K562 (cell line): ENCODE measurements at regions not wholly inside any gene's neighbourhood (a gene's known extent, or its start where the extent isn't known, plus 50 kb on each side); places are given as distances from the start of the nearest gene placed in this dataset.

Experiments used
- ATAC-seq: fragments of 200-7000 bp; cut with Tn5 transposase; 3 replicates; pipeline ENCODE4 v1.9.1; 2020; ENCODE audit warnings: moderate library complexity
- BruUV-seq: library from RNA; stranded (reverse); fragments of 400-500 nt; replicated peaks from 2 replicates; lab custom pipeline; 2021; lab: Mats Ljungman, UMichigan
- CTCF ChIA-PET: fragments of 300-600 bp; formaldehyde crosslinking; extraction: SDS; loops from one replicate; lab custom pipeline; 2021; ENCODE audit warnings: low intra/inter-chr PET ratio; lab: Yijun Ruan, JAX
- POLR2A ChIA-PET: fragments of 300-600, 350-650 bp; sonication (Branson Sonifier 250); formaldehyde crosslinking; extraction: SDS; loops from one replicate; lab custom pipeline; 2021; ENCODE audit warnings: antibody characterized with exemption, inconsistent platforms; lab: Yijun Ruan, JAX
- DNase-seq, 4 experiments: peaks; one replicate each; pipeline versions ENCODE4 v3.0.0 to v3.0.0-alpha.2; 2011 to 2018; ENCODE audit warnings: low spot score in 3 of 4, mixed read lengths in 3 of 4; ENCODE audit errors: extremely low read depth in 1 of 4
- FAIRE-seq: peaks from 2 replicates; lab custom pipeline; 2011; peaks lifted over from hg19 to GRCh38; lab: Jason Lieb, UNC
- H2AFZ ChIP-seq: 2 replicates; pipeline ENCODE4 v1.6.0; 2011; ENCODE audit warnings: low read depth, low read length, control low read depth, inconsistent platforms
- H3K27ac ChIP-seq: fragments of 200-600 bp; 3 replicates; pipeline ENCODE4 v1.8.0; 2011; ENCODE audit warnings: low read depth, mild to moderate bottlenecking, control low read depth, inconsistent platforms, low read length, moderate library complexity, mixed read lengths; ENCODE audit errors: extremely low read depth
- H3K27me3 ChIP-seq, 2 experiments: fragments of 300-600 bp in 1 of 2; 2 replicates in 1 of 2; 3 replicates in 1 of 2; pipeline versions ENCODE4 v1.6.0 to v1.8.0; 2011; ENCODE audit warnings: inconsistent platforms in 2 of 2, low read length in 2 of 2, mild to moderate bottlenecking in 1 of 2, mixed read lengths in 1 of 2, moderate library complexity in 1 of 2; ENCODE audit not compliant: control insufficient read depth in 2 of 2, insufficient read depth in 2 of 2
- H3K36me3 ChIP-seq: fragments of 300-600 bp; 3 replicates; pipeline ENCODE4 v1.8.0; 2011; ENCODE audit warnings: mild to moderate bottlenecking, low read length, inconsistent platforms; ENCODE audit not compliant: control insufficient read depth, insufficient read depth
- H3K4me1 ChIP-seq, 2 experiments: fragments of 200-600 bp in 1 of 2; replicated peaks in 1 of 2; 2 replicates in 1 of 2; 3 replicates in 1 of 2; pipeline versions ENCODE4 v1.5.1 to v1.8.0; 2011; ENCODE audit warnings: inconsistent platforms in 2 of 2, low read length in 2 of 2, mild to moderate bottlenecking in 1 of 2, mixed read lengths in 1 of 2, moderate library complexity in 1 of 2; ENCODE audit not compliant: control insufficient read depth in 2 of 2, insufficient read depth in 2 of 2
- H3K4me2 ChIP-seq: 2 replicates; pipeline ENCODE4 v1.6.1; 2011; ENCODE audit warnings: low read length, control low read depth, inconsistent platforms, mixed read lengths; ENCODE audit not compliant: insufficient read depth
- H3K4me3 ChIP-seq: fragments of 200-600 bp; sonication (generic), shearing (Covaris generic); 2 replicates; pipeline ENCODE4 v1.5.1; 2016; ENCODE audit warnings: control low read depth, inconsistent platforms
- H3K79me2 ChIP-seq: fragments of 200-600 bp; 3 replicates; pipeline ENCODE4 v1.8.0; 2011; ENCODE audit warnings: low read length, inconsistent platforms; ENCODE audit not compliant: control insufficient read depth, insufficient read depth
- H3K9ac ChIP-seq, 2 experiments: 2 replicates each; pipeline versions ENCODE4 v1.6.0 to v1.6.1; 2011; ENCODE audit warnings: low read depth in 2 of 2, low read length in 2 of 2, control low read depth in 1 of 2, inconsistent platforms in 1 of 2, mild to moderate bottlenecking in 1 of 2, mixed read lengths in 1 of 2; ENCODE audit not compliant: insufficient read depth in 1 of 2
- H3K9me1 ChIP-seq: one replicate; pipeline ENCODE4 v1.6.0; 2011; ENCODE audit warnings: inconsistent platforms, mild to moderate bottlenecking, low read length, moderate library complexity; ENCODE audit not compliant: control insufficient read depth, insufficient read depth
- H3K9me3 ChIP-seq: replicated peaks from 2 replicates; pipeline ENCODE4 v1.5.1; 2011; ENCODE audit warnings: low read depth, low read length, inconsistent platforms; ENCODE audit not compliant: control insufficient read depth, insufficient read depth
- H4K20me1 ChIP-seq: replicated peaks from 2 replicates; pipeline ENCODE4 v1.6.1; 2011; ENCODE audit warnings: low read length, inconsistent platforms, mixed read lengths; ENCODE audit not compliant: control insufficient read depth, insufficient read depth
- BRF1 ChIP-seq: IDR thresholded peaks from 3 replicates; pipeline ENCODE4 v1.6.1; 2011; ENCODE audit warnings: borderline replicate concordance, mild to moderate bottlenecking; ENCODE audit not compliant: insufficient read length; ENCODE audit errors: extremely low read depth
- C11orf30 ChIP-seq: fragments of 450-650 bp; IDR thresholded peaks from 2 replicates; pipeline ENCODE4 v1.6.1; 2016; ENCODE audit warnings: low read depth, mild to moderate bottlenecking
- CREB3 ChIP-seq: fragments of 450-650 bp; conservative IDR thresholded peaks from 2 replicates; pipeline ENCODE4 v1.6.1; 2016; ENCODE audit warnings: missing genetic modification characterization, low read depth, mild to moderate bottlenecking, missing compliant biosample characterization, moderate library complexity
- ETS1 ChIP-seq: conservative IDR thresholded peaks from 2 replicates; pipeline ENCODE4 v1.6.1; 2011; ENCODE audit warnings: low read depth, mild to moderate bottlenecking, low read length; ENCODE audit not compliant: control insufficient read depth
- HDAC6 ChIP-seq: IDR thresholded peaks from 2 replicates; pipeline ENCODE4 v1.6.1; 2012; ENCODE audit warnings: low read depth, mild to moderate bottlenecking, control low read depth, inconsistent platforms, low read length, moderate library complexity
- MXD1 ChIP-seq: fragments of 250-450 bp; sonication (Bioruptor Pico); IDR thresholded peaks from 2 replicates; pipeline ENCODE4 v1.8.0; 2021; ENCODE audit warnings: borderline replicate concordance, mild to moderate bottlenecking, moderate library complexity; ENCODE audit not compliant: poor library complexity, severe bottlenecking
- POLR2H ChIP-seq: IDR thresholded peaks from 2 replicates; pipeline ENCODE4 v1.6.1; 2016; ENCODE audit warnings: missing genetic modification characterization, low read depth, mild to moderate bottlenecking, control low read depth, missing compliant biosample characterization, moderate library complexity
- SNRNP70 ChIP-seq: fragments of 200-400 bp; formaldehyde crosslinking; optimal IDR thresholded peaks from 2 replicates; pipeline ENCODE3; 2017; ENCODE audit warnings: low read depth, low read length
- STAT5A ChIP-seq: IDR thresholded peaks from 2 replicates; pipeline ENCODE4 v1.6.1; 2012; ENCODE audit warnings: low read length, inconsistent platforms, borderline replicate concordance
- TARDBP ChIP-seq: fragments of 450-650 bp; IDR thresholded peaks from 2 replicates; pipeline ENCODE4 v1.6.1; 2016
- ZBTB11 ChIP-seq, 3 experiments: fragments of 200-800 bp in 1 of 3; fragments of 250-450 bp in 1 of 3; fragments of 450-650 bp in 1 of 3; sonication (Bioruptor Pico) in 1 of 3; sonication (Bioruptor generic) in 1 of 3; formaldehyde crosslinking in 1 of 3; IDR thresholded peaks; 2 replicates each; pipeline versions ENCODE4 v1.6.1 to v1.8.0; 2016 to 2022; ENCODE audit warnings: mild to moderate bottlenecking in 2 of 3, missing genetic modification characterization in 2 of 3, missing compliant biosample characterization in 1 of 3, moderate library complexity in 1 of 3
- ZNF184 ChIP-seq: sonication (generic); formaldehyde crosslinking; IDR thresholded peaks from 2 replicates; pipeline ENCODE4 v1.5.0; 2020; ENCODE audit warnings: missing genetic modification reagents
- ZNF311 ChIP-seq: fragments of 250-450 bp; sonication (Bioruptor Pico); IDR thresholded peaks from 2 replicates; pipeline ENCODE4 v1.4.0; 2020; ENCODE audit warnings: mild to moderate bottlenecking, moderate library complexity
- ZNF431 ChIP-seq: sonication (generic); formaldehyde crosslinking; IDR thresholded peaks from 2 replicates; pipeline ENCODE4 v1.8.0; 2022; ENCODE audit warnings: mild to moderate bottlenecking, missing genetic modification reagents
- WGBS: fragments of 100-300 bp; shearing (Covaris generic); methylation state at CpG from one replicate; pipeline ENCODE4 v1.1.6; 2016; ENCODE audit warnings: low coverage, mixed read lengths; ENCODE audit not compliant: insufficient coverage; ENCODE audit errors: missing lambda C conversion rate; 5-methylcytosine and 5-hydroxymethylcytosine counted together
- in situ Hi-C: fragments of 300-500 bp; cut with MboI; formaldehyde crosslinking; loops from 4 replicates; pipeline ENCODE4 v1.15.0; 2018; ENCODE audit warnings: inconsistent platforms, mixed read lengths
- intact Hi-C: fragments of 100-400 bp; cut with micrococcal nuclease; formaldehyde crosslinking; loops from 2 replicates; pipeline ENCODE4 v1.14.2; 2022

GRCh38 chr5:152288917-152289595, 116.0 kb downstream of the NMUR2 start (continued):
- TF ChIP-seq HDAC6 (no peak), BRF1 (no peak), MXD1 (CRISPR knock-in tag) (no peak), ETS1 (no peak)
- TF ChIP-seq, all 486 proteins: peak for 0

GRCh38 chr5:152288499-152288898, 116.6 kb downstream of the NMUR2 start:
- no peak overlapping the region for H3K9ac ChIP-seq
- no peak overlapping the region for H3K4me2 ChIP-seq
- no peaks in the 10 kb centered on the region; the same call in 1 of the 2 replicates for H3K9me3 ChIP-seq
- no peaks in the 10 kb centered on the region for H3K36me3 ChIP-seq
- FAIRE-seq (no peak), DNase-seq (no peak), ATAC-seq (no peak)
- CTCF ChIA-PET: no interaction called here
- H3K9me1 ChIP-seq: no peaks in the 10 kb centered on the region
- TF ChIP-seq ZBTB11 (CRISPR knock-in tag; IDR thresholded peaks at IDR 0.05) (no peak), TARDBP (no peak), ZNF431 (CRISPR knock-in tag) (no peak), ZNF311 (CRISPR knock-in tag) (no peak), POLR2H (tag) (no peak), C11orf30 (no peak), ZNF184 (CRISPR knock-in tag) (no peak), CREB3 (tag) (no peak), SNRNP70 (no peak), STAT5A (no peak)
- H2AFZ ChIP-seq: no peak overlapping the region
- intact Hi-C loops: no loop called here
- no peak overlapping the region for H3K27ac ChIP-seq
- no peaks in the 10 kb centered on the region for H3K4me1 ChIP-seq
- H3K4me3 ChIP-seq: no peak overlapping the region
- in situ Hi-C loops: no loop called here
- WGBS: 1% methylated on average over 6 of the region's 6 CpGs
- no TSS peak for BruUV-seq
- no peaks in the 10 kb centered on the region for H3K79me2 ChIP-seq
- POLR2A ChIA-PET: no interaction called here
- H3K27me3 ChIP-seq: no peaks in the 10 kb centered on the region
- no peaks in the 10 kb centered on the region for H4K20me1 ChIP-seq
